Stimulated activated CD8-positive, alpha-beta memory T cell treated with anti-CD3 and anti-CD28 coated beads, Interleukin-15, amount 100 ng/mL, for 24 hours (primary cell): ENCODE measurements at regions not wholly inside any gene's neighbourhood (a gene's known extent, or its start where the extent isn't known, plus 50 kb on each side); places are given as distances from the start of the nearest gene placed in this dataset.

Experiments
- DNase-seq: peaks from one replicate; pipeline ENCODE4 v3.0.0-alpha.2; 2020; ENCODE audit warnings: low read depth

DNA sequence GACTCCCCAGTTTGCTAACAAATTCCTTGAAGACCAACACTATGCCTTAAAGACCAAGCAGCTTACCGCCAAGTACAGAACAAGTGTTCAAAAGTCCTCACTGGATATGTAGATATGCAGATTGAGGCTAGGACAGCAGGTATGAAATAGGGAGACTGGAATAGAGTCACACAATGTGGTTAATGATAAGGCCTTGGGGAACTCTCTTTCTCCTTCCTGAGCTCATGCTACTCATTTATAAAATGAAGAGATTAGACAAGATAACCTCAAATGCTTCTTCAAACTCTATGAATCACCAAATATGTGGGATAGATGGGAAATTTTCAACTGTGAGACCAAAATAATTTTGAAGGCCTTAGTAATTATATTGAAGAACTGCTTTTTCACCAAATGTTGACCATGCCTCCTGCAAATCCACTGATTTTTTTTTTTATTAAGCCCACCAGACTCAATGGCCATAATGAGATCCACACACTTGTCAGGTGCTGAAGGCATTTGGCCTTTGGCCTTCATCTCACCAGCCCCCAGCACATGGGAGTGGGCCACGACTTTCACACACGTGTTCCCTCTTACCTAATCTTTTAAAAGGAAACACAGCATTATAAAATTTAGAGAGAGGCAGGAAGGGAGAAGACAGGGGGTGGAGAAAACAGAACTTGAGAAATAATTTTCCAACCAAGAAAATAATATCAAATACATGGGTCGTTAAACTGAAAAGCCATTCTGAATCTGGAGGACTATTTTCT is 181.5 kb downstream of the EN1 start:
- DNase-seq: no peak

DNA sequence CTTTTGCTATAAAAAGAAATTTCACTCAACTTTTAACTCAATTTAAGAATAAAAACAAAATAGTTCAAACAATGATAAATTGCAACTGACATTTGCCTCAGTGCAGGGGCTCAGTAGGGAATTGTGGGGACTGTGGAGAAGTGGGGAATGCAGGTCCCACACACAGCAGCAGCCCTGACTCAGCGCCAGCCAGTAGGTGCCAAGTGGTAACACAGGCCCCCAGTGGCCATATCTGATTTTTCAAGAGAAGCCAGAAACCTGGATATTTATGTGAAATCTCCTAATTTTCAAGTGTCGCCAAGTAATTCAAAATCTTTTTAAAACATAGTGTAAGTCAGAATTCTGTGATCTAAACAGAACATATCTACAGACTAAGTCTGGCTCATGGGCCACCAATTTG is 186.3 kb downstream of the EN1 start:
- DNase-seq: no peak

DNA sequence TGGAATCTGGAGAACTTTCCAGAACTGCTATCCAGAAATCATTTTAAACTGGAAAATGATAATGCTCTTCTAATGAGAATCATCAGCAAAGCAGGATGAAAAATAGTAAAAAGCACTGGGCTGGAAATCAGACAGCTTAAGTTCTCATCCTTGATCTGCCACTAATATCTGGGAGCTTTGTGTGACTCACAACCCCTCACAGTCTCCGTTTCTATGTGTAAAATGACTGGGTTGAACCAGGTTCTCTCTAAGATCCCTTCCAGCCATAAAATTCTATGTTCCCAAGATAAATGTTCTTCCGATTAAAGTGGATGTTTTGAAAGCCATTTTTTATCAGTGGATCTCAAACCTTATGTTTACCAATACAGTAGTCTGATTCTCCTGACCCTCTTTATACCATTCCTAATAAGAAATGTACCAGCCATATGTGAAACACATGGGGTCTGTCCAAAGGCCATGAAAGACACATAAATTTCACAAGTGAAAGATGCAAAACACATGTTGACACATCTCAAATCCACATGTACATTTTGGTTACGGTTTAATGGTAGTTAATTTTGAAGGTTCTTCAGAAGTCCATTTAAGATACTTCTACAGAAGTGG is 188.8 kb downstream of the EN1 start:
- DNase-seq: no peak

DNA sequence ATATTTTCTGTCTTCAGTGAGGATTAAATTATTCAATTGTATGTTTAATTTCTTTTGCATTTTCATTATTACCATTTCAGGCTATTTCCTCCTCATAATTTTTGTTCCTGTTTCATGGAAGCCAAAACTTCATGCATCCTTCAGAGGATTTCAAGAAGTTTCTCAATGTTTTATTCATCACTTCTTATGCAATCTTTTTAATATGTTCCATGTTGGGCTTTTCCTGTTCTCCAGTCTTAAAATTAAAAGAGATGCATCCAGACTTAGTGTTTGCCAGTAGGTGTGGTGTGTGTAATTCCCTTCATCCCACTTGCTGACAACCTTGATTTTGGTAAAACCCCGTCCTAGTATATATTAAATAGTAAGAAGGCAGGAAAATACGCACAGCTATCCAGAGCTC is 190.0 kb downstream of the EN1 start:
- no peak for DNase-seq

DNA sequence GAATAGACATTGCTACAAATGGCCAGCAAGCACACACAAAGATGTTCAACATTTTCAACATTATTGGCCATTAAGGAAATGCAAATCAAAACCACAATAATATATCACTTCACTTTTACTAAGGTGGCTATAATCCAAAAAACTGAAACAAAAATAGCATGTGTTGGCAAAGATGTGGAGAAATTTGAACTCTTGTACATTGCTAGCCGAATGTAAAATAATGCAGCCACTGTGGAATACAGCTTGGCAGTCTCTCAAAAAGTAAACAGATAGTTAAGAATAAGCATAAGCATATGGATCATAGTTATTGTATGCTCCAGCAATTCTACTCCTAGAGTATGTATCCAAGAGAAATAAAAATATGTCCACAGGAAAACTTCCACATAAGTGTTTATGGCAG is 192.5 kb downstream of the EN1 start:
- DNase-seq: no peak

DNA sequence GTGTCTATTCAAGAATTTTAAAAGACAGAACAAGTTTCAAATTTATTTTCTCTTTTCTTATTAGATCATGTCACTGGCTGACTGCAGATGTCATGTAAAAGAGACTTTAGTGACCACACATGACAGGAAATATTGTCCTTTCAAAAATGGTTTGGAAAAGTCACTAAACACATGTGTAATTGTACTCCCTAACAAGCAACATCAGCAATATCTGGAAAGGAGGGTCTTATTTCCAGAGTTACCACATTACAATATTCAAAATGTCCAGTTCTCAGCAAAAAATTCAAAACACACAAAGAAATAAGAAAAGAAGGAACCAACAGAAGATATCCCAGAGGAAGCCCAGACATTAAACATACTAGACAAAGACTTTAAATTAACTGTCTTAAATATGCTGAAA is 197.1 kb downstream of the EN1 start:
- no peak for DNase-seq

DNA sequence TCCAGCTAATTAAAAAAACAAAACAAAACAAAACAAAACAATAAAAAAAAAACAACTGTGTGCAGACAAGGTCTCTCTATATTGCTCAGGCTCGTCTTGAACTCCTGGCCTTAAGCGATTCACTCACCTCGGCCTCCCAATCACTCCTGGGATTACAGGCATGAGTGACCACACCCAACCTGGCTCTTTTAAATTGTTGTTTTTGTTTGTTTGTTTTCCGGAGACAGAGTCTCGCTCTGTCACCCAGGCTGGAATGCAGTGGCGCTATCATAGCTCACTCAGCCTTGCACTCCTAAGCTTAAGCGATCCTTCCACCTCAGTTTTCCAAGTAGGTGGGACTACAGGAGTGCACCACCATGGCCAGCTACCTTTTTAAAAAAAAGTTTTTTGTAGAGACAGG is 201.6 kb downstream of the EN1 start:
- no peak for DNase-seq

DNA sequence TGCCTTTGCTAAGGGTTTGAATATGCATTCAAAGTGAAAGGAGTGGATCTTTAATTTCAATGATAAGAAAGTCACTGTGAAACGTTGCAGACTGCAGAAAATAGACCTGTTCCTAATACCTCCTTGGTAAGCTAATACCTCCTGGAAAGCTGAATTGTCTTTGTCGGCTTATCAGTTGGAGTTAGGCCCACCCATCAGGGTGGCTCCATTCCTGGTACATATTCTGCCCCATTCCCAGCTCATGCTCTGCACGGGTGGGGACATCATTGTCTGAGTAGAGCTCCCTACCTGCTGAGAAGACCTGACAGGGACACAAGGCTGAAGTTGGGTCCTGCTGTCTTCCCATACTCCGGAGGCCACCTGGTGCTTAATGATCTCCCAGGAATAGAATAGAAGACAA is 203.3 kb downstream of the EN1 start:
- no peak for DNase-seq

DNA sequence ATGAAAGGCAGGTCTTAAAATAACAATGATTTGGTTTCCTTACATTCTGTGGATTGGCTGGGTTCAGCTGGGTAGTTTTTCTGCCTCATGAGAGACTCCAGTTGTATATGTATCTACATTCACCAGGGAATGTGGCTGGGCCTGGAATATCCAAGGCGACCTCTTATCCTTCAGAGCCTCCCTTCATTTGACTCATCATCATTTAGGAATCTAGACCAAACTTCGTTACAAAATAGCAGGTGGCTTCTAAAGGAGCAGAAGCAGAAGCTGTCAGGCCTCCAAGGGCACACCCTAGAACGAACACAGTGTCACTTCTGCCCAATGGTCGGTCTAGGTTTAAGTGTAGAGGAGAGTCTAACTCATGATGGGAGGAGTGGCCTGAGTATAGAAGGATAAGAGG is 204.2 kb downstream of the EN1 start:
- no peak for DNase-seq

DNA sequence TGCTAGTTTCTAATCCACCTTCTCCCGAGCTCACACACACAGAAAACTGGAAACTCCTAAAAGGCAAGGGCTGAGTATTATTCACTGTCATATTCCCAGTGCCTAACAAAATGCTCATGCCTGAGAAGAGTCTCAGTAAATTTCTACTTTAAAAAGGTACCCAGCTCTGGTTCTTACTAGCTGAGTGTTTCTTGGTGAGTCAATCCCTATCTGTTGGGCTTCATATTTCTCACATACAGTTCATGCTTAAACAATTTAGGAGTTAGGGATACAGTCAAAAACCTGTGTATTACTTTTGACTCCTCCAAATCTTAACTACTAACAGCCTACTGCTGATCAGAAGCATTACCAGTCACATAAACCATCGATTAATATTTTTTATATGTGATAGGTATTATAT is 204.9 kb downstream of the EN1 start:
- DNase-seq: no peak

DNA sequence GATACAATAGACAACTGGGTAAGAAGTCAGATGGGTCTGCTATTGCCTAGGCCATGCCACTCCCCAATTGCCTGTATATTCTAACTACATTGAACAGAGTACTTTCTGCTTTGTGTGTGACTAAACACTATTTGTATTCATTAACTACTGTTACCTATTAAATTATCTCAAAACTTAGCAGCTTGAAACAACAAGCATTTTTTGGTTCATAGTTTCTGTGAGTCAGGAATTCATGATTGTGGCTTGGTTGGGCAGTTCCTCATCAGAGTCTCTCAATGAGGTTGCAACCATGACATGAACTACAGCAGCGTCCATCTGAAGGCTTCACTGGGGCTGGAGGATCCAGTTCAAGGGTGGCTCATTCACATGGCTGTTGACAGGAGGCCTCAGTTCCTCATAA is 205.7 kb downstream of the EN1 start:
- DNase-seq: no peak

DNA sequence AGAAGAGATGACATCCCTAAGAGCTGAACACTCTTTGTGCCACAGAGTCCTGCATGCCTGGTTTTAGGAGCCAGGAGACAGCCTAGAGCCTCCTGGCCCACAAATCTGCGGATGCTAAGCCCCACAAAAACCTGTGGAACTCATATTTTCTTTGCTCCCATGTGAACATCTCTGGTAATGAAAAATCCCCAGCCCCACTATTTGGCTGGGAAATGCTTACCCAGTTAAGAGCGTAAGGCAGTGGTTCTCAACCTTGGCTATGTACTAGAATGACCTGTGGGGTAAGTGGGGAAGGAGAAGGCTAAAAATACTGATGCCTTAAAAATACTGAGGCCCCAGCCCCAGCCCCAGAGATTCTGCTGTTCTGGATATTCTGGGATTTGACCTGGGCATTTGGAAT is 208.1 kb downstream of the EN1 start:
- no peak for DNase-seq

DNA sequence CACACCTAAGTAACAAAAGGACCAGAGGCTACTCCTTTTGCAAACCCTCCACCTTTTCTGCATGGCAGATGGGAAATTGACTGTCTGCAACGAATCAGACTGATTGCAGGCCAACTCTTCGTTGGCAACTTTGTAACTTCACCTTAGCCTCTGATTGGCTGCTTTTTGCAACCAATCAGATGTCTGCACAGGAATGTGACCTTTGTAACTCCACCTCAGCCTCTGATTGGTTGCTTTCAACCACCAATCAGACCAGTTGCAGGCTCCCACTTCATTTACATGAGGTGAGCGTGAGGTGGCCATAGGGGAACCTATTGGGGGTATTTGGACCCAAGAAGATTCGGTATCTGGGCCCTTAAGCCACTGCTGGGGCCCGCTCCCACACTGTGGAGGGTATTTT is 209.0 kb downstream of the EN1 start:
- DNase-seq: no peak

DNA sequence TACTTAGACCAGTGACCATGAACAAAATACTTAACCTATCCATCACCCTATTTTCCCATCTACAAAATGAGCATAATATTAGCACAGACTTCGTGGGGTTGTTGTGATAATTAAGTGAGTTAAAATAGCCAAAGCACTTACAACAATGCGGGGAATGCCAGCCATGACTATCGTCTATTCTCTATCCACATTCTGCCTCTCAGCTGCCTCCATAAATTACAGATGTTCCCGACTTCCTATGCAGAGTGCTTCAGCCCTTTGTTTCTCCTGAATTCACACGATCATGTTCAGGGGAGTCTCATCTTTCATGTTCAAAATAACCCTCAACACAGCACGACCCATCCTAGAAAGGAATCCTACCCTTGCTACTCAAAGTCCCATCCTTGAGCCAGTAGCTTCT is 211.6 kb downstream of the EN1 start:
- no peak for DNase-seq

DNA sequence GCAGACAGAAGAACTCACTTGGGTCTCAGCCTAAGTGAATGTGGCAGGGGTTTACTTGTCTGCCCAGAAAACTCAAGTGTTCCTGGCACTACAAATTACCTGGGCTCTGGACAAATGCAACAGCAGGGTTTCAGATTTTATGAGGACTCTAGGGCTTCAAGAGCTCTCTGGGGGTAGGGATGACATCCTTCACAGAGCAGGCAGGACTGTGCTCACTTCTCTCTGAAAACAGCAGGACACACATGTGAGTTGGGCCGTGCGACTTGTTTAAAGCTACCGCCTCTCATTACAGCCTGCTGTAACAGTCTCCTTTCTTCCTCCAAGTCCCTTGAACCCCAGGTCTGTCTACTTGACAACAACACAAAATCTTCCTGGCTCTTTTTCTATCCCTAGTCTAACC is 212.6 kb downstream of the EN1 start:
- DNase-seq: no peak

DNA sequence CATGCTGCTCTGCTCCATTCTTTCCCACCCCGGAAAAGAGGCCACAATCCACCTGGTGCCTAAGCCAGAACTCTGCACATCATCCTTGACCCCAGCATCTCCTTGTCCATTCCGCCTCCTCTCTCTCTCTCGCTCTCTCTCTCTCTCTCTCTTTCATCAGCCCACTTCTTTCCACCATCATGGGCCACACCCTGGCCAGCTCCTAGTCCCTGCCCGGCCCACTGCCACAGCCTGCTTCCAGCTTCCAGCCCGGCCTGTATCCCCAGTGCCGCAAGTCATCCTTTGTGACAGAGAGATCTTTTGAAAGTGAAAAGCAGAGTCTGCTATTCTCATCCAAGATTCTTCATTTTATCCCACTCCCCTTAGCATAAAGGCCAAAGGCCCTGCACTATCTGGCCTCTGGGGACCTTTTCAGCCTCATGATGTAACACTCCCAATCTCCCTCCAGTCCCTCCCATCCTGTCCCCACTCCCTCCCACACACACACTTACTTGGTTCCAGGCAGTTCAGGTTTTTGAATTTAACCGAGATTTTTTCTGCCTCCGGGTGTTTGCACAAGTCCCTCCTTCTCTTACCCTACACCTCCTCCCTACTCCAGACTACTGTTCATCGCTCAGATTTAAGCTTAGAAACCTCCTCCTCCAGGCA is 214.0 kb downstream of the EN1 start:
- DNase-seq: no peak

DNA sequence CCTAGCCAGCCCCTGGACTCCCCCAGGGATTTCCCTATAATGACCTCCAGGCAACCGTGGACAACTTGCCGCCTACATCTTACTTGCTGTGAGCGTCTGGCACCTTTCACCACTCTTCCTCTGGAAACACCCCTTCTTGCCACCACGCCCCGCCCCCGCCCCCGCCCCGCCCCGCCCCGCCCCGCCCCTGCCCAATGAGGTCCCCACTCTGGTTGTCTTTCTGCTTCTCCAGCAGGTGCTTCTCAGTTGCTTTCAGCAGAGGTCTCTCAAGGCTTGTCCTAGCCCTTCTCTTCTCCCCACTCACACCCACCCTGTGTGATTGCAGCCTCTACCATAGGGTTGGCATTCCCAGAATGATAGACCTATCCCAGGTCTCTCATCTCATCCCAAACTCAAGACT is 214.5 kb downstream of the EN1 start:
- no peak for DNase-seq

DNA sequence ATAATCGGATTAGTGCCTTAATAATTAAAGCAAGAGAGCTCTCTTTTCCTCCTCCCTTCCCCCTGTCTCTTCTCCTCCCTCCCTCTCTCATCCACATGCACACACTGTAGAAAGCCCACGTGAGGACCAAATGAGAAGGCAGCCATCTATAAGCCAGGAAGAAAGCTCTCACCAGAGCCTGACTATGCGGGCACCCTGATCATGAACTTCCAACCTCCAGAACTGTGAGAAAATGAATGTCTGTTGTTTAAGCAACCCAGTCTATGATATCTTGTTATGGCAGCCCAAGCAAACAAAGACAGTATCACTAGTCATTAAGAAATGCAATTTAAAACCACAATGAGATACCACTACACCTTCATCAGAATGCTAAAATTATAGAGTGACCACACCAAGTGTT is 220.3 kb downstream of the EN1 start:
- no peak for DNase-seq

DNA sequence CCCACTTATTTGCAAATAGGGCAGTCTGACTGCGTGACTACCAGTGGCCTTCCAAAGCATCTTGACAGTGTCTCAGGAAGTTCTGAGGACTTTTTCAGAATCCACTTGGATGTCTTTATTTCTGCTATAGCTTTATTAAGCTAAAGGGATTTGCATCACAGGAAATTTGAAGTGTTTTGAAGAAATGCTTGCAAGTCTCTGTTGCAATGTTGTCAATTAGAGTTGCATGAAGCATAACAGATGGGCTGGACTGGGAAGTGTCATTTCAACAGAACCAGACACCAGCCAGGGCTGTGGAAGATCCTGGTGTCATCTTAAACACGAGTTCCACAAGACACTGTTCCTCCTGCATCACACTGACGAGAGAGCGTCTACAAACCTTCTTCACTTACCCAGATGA is 224.5 kb downstream of the EN1 start:
- no peak for DNase-seq

DNA sequence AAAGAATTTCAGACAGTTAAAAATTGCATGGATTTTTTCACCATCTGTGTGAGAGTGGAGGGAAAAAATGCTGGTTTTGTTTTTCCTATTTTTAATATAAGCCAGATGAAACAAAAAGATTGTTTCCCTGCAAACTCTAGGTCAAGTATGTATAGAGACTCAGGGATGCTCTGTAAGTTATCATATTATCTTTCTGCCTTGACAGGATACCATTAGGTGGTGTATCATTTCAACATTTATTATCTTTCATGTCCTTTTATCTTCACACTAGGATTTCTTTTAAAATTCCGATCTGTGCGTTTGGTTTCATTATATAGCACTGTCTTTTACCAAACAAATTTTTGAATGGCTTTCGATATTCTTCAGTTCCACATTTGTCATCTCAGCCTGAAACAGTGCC is 225.3 kb downstream of the EN1 start:
- DNase-seq: no peak

DNA sequence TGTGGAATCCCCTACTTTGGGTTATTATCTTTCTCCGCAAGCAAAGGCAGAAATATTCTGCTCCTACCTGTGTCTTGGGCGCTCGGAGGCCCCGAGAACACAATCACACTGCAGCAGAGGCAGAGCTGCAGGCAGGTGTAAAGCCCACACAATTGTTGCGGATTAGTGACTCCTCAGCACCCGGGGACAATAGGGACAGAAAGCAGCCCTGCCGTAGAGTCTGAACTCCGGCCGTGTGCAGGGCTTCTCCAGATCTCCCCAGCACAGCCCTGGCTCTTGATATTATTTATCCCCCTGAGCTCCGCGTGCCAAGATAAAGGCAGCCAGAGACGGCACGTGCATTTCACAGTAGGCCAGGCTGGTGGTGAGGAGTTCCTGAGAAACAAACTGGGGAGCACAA is 229.2 kb downstream of the EN1 start:
- DNase-seq: no peak

DNA sequence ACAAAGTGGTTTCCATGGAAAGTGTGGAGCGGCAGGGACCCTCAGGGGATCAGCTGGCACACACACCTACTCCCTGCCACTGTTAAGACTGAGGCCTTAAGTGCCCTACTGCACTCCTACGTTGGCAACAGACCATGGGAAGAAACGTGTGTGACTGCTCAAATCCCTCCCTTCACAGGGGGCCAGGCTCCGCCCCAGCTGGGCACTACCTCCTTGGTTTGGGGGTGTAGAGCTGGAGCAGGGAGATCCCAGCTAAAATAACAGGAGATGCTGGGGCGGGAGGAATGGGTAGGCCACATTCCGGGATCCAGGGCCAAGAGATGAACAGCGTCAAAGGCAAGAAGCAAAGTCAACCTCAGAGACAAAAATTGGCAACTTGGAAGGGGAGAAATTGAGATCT is 231.0 kb downstream of the EN1 start:
- no peak for DNase-seq

DNA sequence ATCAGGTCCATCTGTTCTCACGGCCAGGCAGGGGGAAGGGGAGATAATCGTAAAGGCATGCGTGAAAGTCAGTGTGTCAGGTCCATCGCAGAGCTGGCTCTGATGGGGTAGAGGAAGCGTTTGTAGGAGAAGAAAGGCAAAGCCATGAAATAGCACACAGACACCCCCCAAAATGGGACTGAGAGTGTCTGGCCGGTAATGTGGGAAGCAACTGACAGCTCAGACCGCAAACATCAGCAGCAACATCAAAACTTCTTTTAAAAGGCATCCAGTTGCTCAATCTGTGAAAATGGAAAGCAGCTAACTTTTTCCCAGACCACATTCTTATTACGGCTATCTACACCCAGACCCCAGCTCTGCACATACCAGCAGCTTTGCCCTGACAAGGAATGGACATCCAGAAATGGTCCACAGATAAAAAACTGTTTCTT is 232.6 kb downstream of the EN1 start:
- no peak for DNase-seq

DNA sequence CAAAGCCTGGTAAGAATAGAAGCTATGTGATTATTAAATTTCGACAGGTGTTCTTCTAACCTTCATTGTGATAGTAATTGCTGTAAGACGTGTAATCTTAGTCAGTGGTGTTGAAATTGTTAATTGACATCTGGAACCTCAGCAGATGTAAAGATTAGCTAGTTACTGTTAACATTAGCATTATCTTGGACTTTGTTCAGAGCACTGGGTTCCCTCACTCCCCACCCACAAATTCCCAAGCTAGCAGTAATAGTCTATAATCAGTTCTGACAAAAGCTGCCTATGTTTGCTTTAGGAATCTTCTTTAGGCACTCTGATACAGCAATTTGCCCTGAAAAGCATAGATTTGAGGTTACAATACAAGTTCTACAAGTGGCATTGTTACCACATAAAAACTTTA is 233.7 kb downstream of the EN1 start:
- no peak for DNase-seq
